K562 (cell line): ENCODE measurements at regions not wholly inside any gene's neighbourhood (a gene's known extent, or its start where the extent isn't known, plus 50 kb on each side); places are given as distances from the start of the nearest gene placed in this dataset.

Experiments used
- C11orf30 ChIP-seq: fragments of 450-650 bp; IDR thresholded peaks from 2 replicates; pipeline ENCODE4 v1.6.1; 2016; ENCODE audit warnings: low read depth, mild to moderate bottlenecking
- EP300 ChIP-seq: IDR thresholded peaks from 2 replicates; pipeline ENCODE4 v1.6.1; 2012; ENCODE audit warnings: low read length, improper control_type of control experiment
- EZH2 ChIP-seq: IDR thresholded peaks from 2 replicates; pipeline ENCODE4 v1.6.1; 2012; ENCODE audit warnings: low read depth, mild to moderate bottlenecking, inconsistent platforms, low read length, borderline replicate concordance
- FOS ChIP-seq: IDR thresholded peaks from 3 replicates; pipeline ENCODE4 v1.6.1; 2011; ENCODE audit not compliant: insufficient read length; ENCODE audit errors: extremely low read depth
- FOXK2 ChIP-seq, 2 experiments: fragments of 450-650 bp; IDR thresholded peaks in 1 of 2; conservative IDR thresholded peaks in 1 of 2; 2 replicates each; pipeline ENCODE4 v1.6.1; 2016; ENCODE audit warnings: low read depth in 2 of 2, mild to moderate bottlenecking in 1 of 2
- HEY1 ChIP-seq: fragments of 250-450 bp; sonication (Bioruptor Pico); IDR thresholded peaks from 2 replicates; pipeline ENCODE4 v1.5.0; 2020; ENCODE audit warnings: mild to moderate bottlenecking, moderate library complexity, borderline replicate concordance
- MBD2 ChIP-seq: sonication (generic); IDR thresholded peaks from 2 replicates; pipeline ENCODE4 v1.6.1; 2016; ENCODE audit warnings: low read depth, borderline replicate concordance
- NFIC ChIP-seq: fragments of 450-650 bp; IDR thresholded peaks from 2 replicates; pipeline ENCODE4 v1.6.1; 2017; ENCODE audit warnings: mild to moderate bottlenecking, inconsistent platforms
- XRCC5 ChIP-seq: fragments of 200-400 bp; formaldehyde crosslinking; IDR thresholded peaks from 2 replicates; pipeline ENCODE4 v1.6.1; 2017; ENCODE audit warnings: low read depth, mild to moderate bottlenecking, low read length
- ZNF121 ChIP-seq: sonication (generic); formaldehyde crosslinking; conservative IDR thresholded peaks from 2 replicates; pipeline ENCODE4 v1.8.0; 2022; ENCODE audit warnings: missing genetic modification reagents
- ZNF384 ChIP-seq: IDR thresholded peaks from 2 replicates; pipeline ENCODE4 v1.6.1; 2012; ENCODE audit warnings: low read depth, low read length, improper control_type of control experiment
- ZNF589 ChIP-seq: fragments of 200-800 bp; sonication (Bioruptor generic); IDR thresholded peaks from 2 replicates; pipeline ENCODE4 v1.6.1; 2016; ENCODE audit warnings: low read depth, missing genetic modification characterization, missing compliant biosample characterization
- TF ChIP-seq, protein P1 (sequence below), 3 experiments: IDR thresholded peaks in 2 of 3; conservative IDR thresholded peaks in 1 of 3; 2 replicates each; pipeline ENCODE4 v1.5.1; 2011 to 2012; ENCODE audit warnings: low read length in 3 of 3, mild to moderate bottlenecking in 3 of 3, control low read depth in 2 of 3, improper control_type of control experiment in 1 of 3, inconsistent platforms in 1 of 3, low read depth in 1 of 3, mixed read lengths in 1 of 3, moderate library complexity in 1 of 3; ENCODE audit not compliant: insufficient read depth in 2 of 3

DNA sequence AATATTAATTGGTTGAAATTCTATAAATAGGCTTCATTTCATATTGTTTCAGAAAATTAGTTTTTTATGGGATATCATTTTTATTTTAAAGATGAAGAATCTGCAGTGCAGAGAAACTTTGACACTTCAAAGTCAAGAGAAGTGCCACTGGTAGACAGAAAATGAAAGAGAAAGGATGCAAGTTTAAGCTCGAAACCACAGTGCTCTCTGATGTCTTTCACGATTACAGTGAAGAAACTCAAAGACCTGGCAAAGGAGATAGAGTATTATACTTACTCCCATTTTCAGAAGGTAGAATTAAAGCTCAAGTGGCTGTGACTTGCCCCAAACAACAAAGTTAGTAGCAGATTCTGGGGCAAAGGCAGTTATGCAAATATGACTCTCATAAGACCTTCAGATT lies 745.4 kb downstream of the TECRL start:
- TF ChIP-seq EZH2, result no peak
- TF ChIP-seq FOS, result no peak
- no peak for TF ChIP-seq FOXK2 (conservative IDR thresholded peaks at IDR 0.05 in 1 of 2, IDR thresholded peaks at IDR 0.05 in 1 of 2; ENCODE audit: low read depth in 2 of 2)
- TF ChIP-seq ZNF121 (CRISPR knock-in tag), result no peak
- TF ChIP-seq XRCC5, result no peak
- no peak for TF ChIP-seq MBD2
- no peak for TF ChIP-seq HEY1 (CRISPR knock-in tag)
- no peak for TF ChIP-seq ZNF589 (CRISPR knock-in tag)
- no peak for TF ChIP-seq EP300
- TF ChIP-seq C11orf30, result no peak
- TF ChIP-seq, protein P1, sequence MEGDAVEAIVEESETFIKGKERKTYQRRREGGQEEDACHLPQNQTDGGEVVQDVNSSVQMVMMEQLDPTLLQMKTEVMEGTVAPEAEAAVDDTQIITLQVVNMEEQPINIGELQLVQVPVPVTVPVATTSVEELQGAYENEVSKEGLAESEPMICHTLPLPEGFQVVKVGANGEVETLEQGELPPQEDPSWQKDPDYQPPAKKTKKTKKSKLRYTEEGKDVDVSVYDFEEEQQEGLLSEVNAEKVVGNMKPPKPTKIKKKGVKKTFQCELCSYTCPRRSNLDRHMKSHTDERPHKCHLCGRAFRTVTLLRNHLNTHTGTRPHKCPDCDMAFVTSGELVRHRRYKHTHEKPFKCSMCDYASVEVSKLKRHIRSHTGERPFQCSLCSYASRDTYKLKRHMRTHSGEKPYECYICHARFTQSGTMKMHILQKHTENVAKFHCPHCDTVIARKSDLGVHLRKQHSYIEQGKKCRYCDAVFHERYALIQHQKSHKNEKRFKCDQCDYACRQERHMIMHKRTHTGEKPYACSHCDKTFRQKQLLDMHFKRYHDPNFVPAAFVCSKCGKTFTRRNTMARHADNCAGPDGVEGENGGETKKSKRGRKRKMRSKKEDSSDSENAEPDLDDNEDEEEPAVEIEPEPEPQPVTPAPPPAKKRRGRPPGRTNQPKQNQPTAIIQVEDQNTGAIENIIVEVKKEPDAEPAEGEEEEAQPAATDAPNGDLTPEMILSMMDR (IDR thresholded peaks at IDR 0.05 in 2 of 3, conservative IDR thresholded peaks at IDR 0.05 in 1 of 3; ENCODE audit: insufficient read depth in 2 of 3, low read depth in 1 of 3, low read length in 3 of 3), result no peak
- TF ChIP-seq ZNF384, result no peak
- TF ChIP-seq NFIC, result no peak
